ENCODE measurements at regions not wholly inside any gene's neighbourhood (a gene's known extent, or its start where the extent isn't known, plus 50 kb on each side); places are given as distances from the start of the nearest gene placed in this dataset.

- Histone ChIP-seq H3K18ac (ENCODE audit: low read depth in 1 of 2, low read length in 2 of 2) (no peak overlapping the region), H3K4me1 (ENCODE audit: control insufficient read depth, insufficient read depth, low read depth, low read length) (no peaks in the 10 kb centered on the region), H2BK15ac (ENCODE audit: low read depth, poor library complexity, severe bottlenecking) (no peak overlapping the region), H2BK12ac (ENCODE audit: low read length in 2 of 2) (no peak overlapping the region), H3K27me3 (ENCODE audit: control insufficient read depth in 1 of 2, insufficient read depth in 1 of 2, low read length in 2 of 2) (no peaks in the 10 kb centered on the region), H2BK5ac (ENCODE audit: low read depth, low read length, poor library complexity, severe bottlenecking) (no peak overlapping the region), H3K27ac (ENCODE audit: low read length, poor library complexity, severe bottlenecking) (no peak overlapping the region), H3K4me3 (ENCODE audit: insufficient read depth in 1 of 2, low read depth in 1 of 2, low read length in 2 of 2) (no peak overlapping the region), H2AK5ac (ENCODE audit: low read length, severe bottlenecking) (peak overlapping the region; percentile 72), H2BK120ac (ENCODE audit: low read depth, low read length) (no peak overlapping the region), H3K4ac (ENCODE audit: low read depth in 1 of 2, low read length in 2 of 2) (no peak overlapping the region), H3K36me3 (ENCODE audit: control insufficient read depth in 1 of 2, insufficient read depth in 2 of 2, low read depth in 1 of 2, low read length in 2 of 2) (no peaks in the 10 kb centered on the region), H3K14ac (ENCODE audit: low read length in 2 of 2) (no peak overlapping the region), H4K91ac (ENCODE audit: low read length) (no peak overlapping the region), H3K79me1 (replicated peaks; ENCODE audit: low read length, poor library complexity, severe bottlenecking) (no peaks in the 10 kb centered on the region), H3K9ac (ENCODE audit: low read length) (no peak overlapping the region), H3K9me3 (ENCODE audit: control insufficient read depth, low read length) (no peaks in the 10 kb centered on the region), H4K8ac (ENCODE audit: low read length) (no peak overlapping the region), H2AFZ (ENCODE audit: low read depth, low read length) (no peak overlapping the region), H3K4me2 (ENCODE audit: low read length, poor library complexity, severe bottlenecking) (no peak overlapping the region), H3K23ac (ENCODE audit: low read length in 2 of 2) (no peak overlapping the region)
- peak; percentile 8 for DNase-seq
- 71% methylated on average over 3 of the region's 3 CpGs for WGBS
Observed at GRCh38 chr3:144362126-144362525, 390.5 kb downstream of the DIPK2A start.

- H3K27ac ChIP-seq (ENCODE audit: low read length, poor library complexity, severe bottlenecking), result peak overlapping the region; percentile 11
- H3K4me1 ChIP-seq (ENCODE audit: control insufficient read depth, insufficient read depth, low read depth, low read length), result no peaks in the 10 kb centered on the region
- no peak overlapping the region for H2BK5ac ChIP-seq (ENCODE audit: low read depth, low read length, poor library complexity, severe bottlenecking)
- H2AFZ ChIP-seq (ENCODE audit: low read depth, low read length), result no peak overlapping the region
- WGBS, result 86% methylated on average over 3 of the region's 5 CpGs
- no peak for DNase-seq
- H3K9ac ChIP-seq (ENCODE audit: low read length), result no peak overlapping the region
- no peak overlapping the region for H2AK5ac ChIP-seq (ENCODE audit: low read length, severe bottlenecking)
- H4K91ac ChIP-seq (ENCODE audit: low read length), result no peak overlapping the region
- H3K4ac ChIP-seq (ENCODE audit: low read depth in 1 of 2, low read length in 2 of 2), result no peak overlapping the region
- no peaks in the 10 kb centered on the region for H3K36me3 ChIP-seq (ENCODE audit: control insufficient read depth in 1 of 2, insufficient read depth in 2 of 2, low read depth in 1 of 2, low read length in 2 of 2)
- no peak overlapping the region for H3K4me2 ChIP-seq (ENCODE audit: low read length, poor library complexity, severe bottlenecking)
- H3K79me1 ChIP-seq (replicated peaks; ENCODE audit: low read length, poor library complexity, severe bottlenecking), result no peaks in the 10 kb centered on the region
- H3K27me3 ChIP-seq (ENCODE audit: control insufficient read depth in 1 of 2, insufficient read depth in 1 of 2, low read length in 2 of 2), result no peaks in the 10 kb centered on the region
- no peak overlapping the region for H2BK120ac ChIP-seq (ENCODE audit: low read depth, low read length)
- H3K4me3 ChIP-seq (ENCODE audit: insufficient read depth in 1 of 2, low read depth in 1 of 2, low read length in 2 of 2), result no peak overlapping the region
- no peaks in the 10 kb centered on the region for H3K9me3 ChIP-seq (ENCODE audit: control insufficient read depth, low read length)
- no peak overlapping the region for H3K23ac ChIP-seq (ENCODE audit: low read length in 2 of 2)
- no peak overlapping the region for H4K8ac ChIP-seq (ENCODE audit: low read length)
- no peak overlapping the region for H3K14ac ChIP-seq (ENCODE audit: low read length in 2 of 2)
- no peak overlapping the region for H3K18ac ChIP-seq (ENCODE audit: low read depth in 1 of 2, low read length in 2 of 2)
- no peak overlapping the region for H2BK12ac ChIP-seq (ENCODE audit: low read length in 2 of 2)
- no peak overlapping the region for H2BK15ac ChIP-seq (ENCODE audit: low read depth, poor library complexity, severe bottlenecking)
Observed at GRCh38 chr3:144363856-144364255, 392.2 kb downstream of the DIPK2A start.

GRCh38 chr3:144364737-144365136 lies 393.1 kb downstream of the DIPK2A start:
- H4K91ac ChIP-seq (ENCODE audit: low read length), result no peak overlapping the region
- no peak overlapping the region for H2BK12ac ChIP-seq (ENCODE audit: low read length in 2 of 2)
- H3K4ac ChIP-seq (ENCODE audit: low read depth in 1 of 2, low read length in 2 of 2), result no peak overlapping the region
- no peak overlapping the region for H3K23ac ChIP-seq (ENCODE audit: low read length in 2 of 2)
- H2AFZ ChIP-seq (ENCODE audit: low read depth, low read length), result no peak overlapping the region
- DNase-seq, result no peak
- no peak overlapping the region for H2BK120ac ChIP-seq (ENCODE audit: low read depth, low read length)
- peaks cover 7% of the 10 kb centered on the region for H3K4me1 ChIP-seq (ENCODE audit: control insufficient read depth, insufficient read depth, low read depth, low read length)
- H2AK5ac ChIP-seq (ENCODE audit: low read length, severe bottlenecking), result no peak overlapping the region
- H2BK15ac ChIP-seq (ENCODE audit: low read depth, poor library complexity, severe bottlenecking), result no peak overlapping the region
- no peak overlapping the region for H3K18ac ChIP-seq (ENCODE audit: low read depth in 1 of 2, low read length in 2 of 2)
- H3K9ac ChIP-seq (ENCODE audit: low read length), result no peak overlapping the region
- WGBS, result 100% methylated on average over 1 of the region's 2 CpGs
- no peak overlapping the region for H3K14ac ChIP-seq (ENCODE audit: low read length in 2 of 2)
- no peak overlapping the region for H3K4me2 ChIP-seq (ENCODE audit: low read length, poor library complexity, severe bottlenecking)
- H3K27me3 ChIP-seq (ENCODE audit: control insufficient read depth in 1 of 2, insufficient read depth in 1 of 2, low read length in 2 of 2), result no peaks in the 10 kb centered on the region
- no peak overlapping the region for H2BK5ac ChIP-seq (ENCODE audit: low read depth, low read length, poor library complexity, severe bottlenecking)
- H3K79me1 ChIP-seq (replicated peaks; ENCODE audit: low read length, poor library complexity, severe bottlenecking), result no peaks in the 10 kb centered on the region
- H3K27ac ChIP-seq (ENCODE audit: low read length, poor library complexity, severe bottlenecking), result peak overlapping the region; percentile 54
- H3K4me3 ChIP-seq (ENCODE audit: insufficient read depth in 1 of 2, low read depth in 1 of 2, low read length in 2 of 2), result no peak overlapping the region
- H4K8ac ChIP-seq (ENCODE audit: low read length), result no peak overlapping the region
- H3K36me3 ChIP-seq (ENCODE audit: control insufficient read depth in 1 of 2, insufficient read depth in 2 of 2, low read depth in 1 of 2, low read length in 2 of 2), result no peaks in the 10 kb centered on the region
- peaks cover 3% of the 10 kb centered on the region for H3K9me3 ChIP-seq (ENCODE audit: control insufficient read depth, low read length)

- H3K27me3 ChIP-seq (ENCODE audit: control insufficient read depth in 1 of 2, insufficient read depth in 1 of 2, low read length in 2 of 2), result no peaks in the 10 kb centered on the region
- H3K4ac ChIP-seq (ENCODE audit: low read depth in 1 of 2, low read length in 2 of 2), result no peak overlapping the region
- peaks cover 8% of the 10 kb centered on the region for H3K9me3 ChIP-seq (ENCODE audit: control insufficient read depth, low read length)
- H3K79me1 ChIP-seq (replicated peaks; ENCODE audit: low read length, poor library complexity, severe bottlenecking), result no peaks in the 10 kb centered on the region
- no peak overlapping the region for H3K14ac ChIP-seq (ENCODE audit: low read length in 2 of 2)
- H2BK12ac ChIP-seq (ENCODE audit: low read length in 2 of 2), result no peak overlapping the region
- 87% methylated on average over 2 of the region's 2 CpGs for WGBS
- peak overlapping the region; percentile 14 for H2AFZ ChIP-seq (ENCODE audit: low read depth, low read length)
- no peak overlapping the region for H3K4me2 ChIP-seq (ENCODE audit: low read length, poor library complexity, severe bottlenecking)
- no peak overlapping the region for H2BK15ac ChIP-seq (ENCODE audit: low read depth, poor library complexity, severe bottlenecking)
- peak overlapping the region; percentile 57 for H2AK5ac ChIP-seq (ENCODE audit: low read length, severe bottlenecking)
- no peak overlapping the region for H4K91ac ChIP-seq (ENCODE audit: low read length)
- H3K36me3 ChIP-seq (ENCODE audit: control insufficient read depth in 1 of 2, insufficient read depth in 2 of 2, low read depth in 1 of 2, low read length in 2 of 2), result no peaks in the 10 kb centered on the region
- peaks cover 7% of the 10 kb centered on the region for H3K4me1 ChIP-seq (ENCODE audit: control insufficient read depth, insufficient read depth, low read depth, low read length)
- H3K27ac ChIP-seq (ENCODE audit: low read length, poor library complexity, severe bottlenecking), result peak overlapping the region; percentile 47
- H4K8ac ChIP-seq (ENCODE audit: low read length), result no peak overlapping the region
- no peak overlapping the region for H2BK5ac ChIP-seq (ENCODE audit: low read depth, low read length, poor library complexity, severe bottlenecking)
- no peak for DNase-seq
- H3K4me3 ChIP-seq (ENCODE audit: insufficient read depth in 1 of 2, low read depth in 1 of 2, low read length in 2 of 2), result no peak overlapping the region
- no peak overlapping the region for H3K23ac ChIP-seq (ENCODE audit: low read length in 2 of 2)
- no peak overlapping the region for H3K9ac ChIP-seq (ENCODE audit: low read length)
- H3K18ac ChIP-seq (ENCODE audit: low read depth in 1 of 2, low read length in 2 of 2), result peak overlapping the region in 1 of 2 experiments; percentile 24
- no peak overlapping the region for H2BK120ac ChIP-seq (ENCODE audit: low read depth, low read length)
Observed at GRCh38 chr3:144369129-144369879, 397.7 kb downstream of the DIPK2A start.
